Liver (tissue), 8 donors: ENCODE measurements at regions not wholly inside any gene's neighbourhood (a gene's known extent, or its start where the extent isn't known, plus 50 kb on each side); places are given as distances from the start of the nearest gene placed in this dataset.

Experiments
- DNase-seq: peaks from one replicate; pipeline ENCODE4 v3.0.0-alpha.2; 2017; ENCODE audit warnings: low spot score
- H3K27ac ChIP-seq, 2 donors: one replicate each; pipeline ENCODE4 v1.7.0; 2013; ENCODE audit warnings: inconsistent platforms in 2 of 2, low read length in 2 of 2, control low read depth in 1 of 2, low read depth in 1 of 2, mild to moderate bottlenecking in 1 of 2
- H3K27me3 ChIP-seq, 4 donors: one replicate each; pipeline versions ENCODE4 v1.6.1 to v1.7.0; 2013; ENCODE audit warnings: low read length in 3 of 4, inconsistent platforms in 1 of 4, mild to moderate bottlenecking in 1 of 4, moderate library complexity in 1 of 4; ENCODE audit not compliant: control insufficient read depth in 4 of 4, insufficient read depth in 4 of 4
- H3K36me3 ChIP-seq, 4 donors: one replicate each; pipeline versions ENCODE4 v1.6.1 to v1.7.0; 2013; ENCODE audit warnings: low read length in 3 of 4, mild to moderate bottlenecking in 3 of 4, low read depth in 1 of 4, moderate library complexity in 1 of 4; ENCODE audit not compliant: control insufficient read depth in 4 of 4, insufficient read depth in 3 of 4
- H3K4me1 ChIP-seq, 4 donors: one replicate each; pipeline versions ENCODE4 v1.6.1 to v1.7.0; 2013; ENCODE audit warnings: low read length in 3 of 4, mild to moderate bottlenecking in 3 of 4, moderate library complexity in 1 of 4; ENCODE audit not compliant: control insufficient read depth in 4 of 4, insufficient read depth in 4 of 4
- H3K4me3 ChIP-seq, 3 donors: one replicate each; pipeline versions ENCODE4 v1.6.1 to v1.7.0; 2013; ENCODE audit warnings: low read length in 3 of 3, control low read depth in 1 of 3, low read depth in 1 of 3, mild to moderate bottlenecking in 1 of 3
- H3K9ac ChIP-seq, 2 donors: one replicate each; pipeline ENCODE4 v1.7.0; 2013; ENCODE audit warnings: low read length in 2 of 2, mild to moderate bottlenecking in 2 of 2, moderate library complexity in 2 of 2, control low read depth in 1 of 2, low read depth in 1 of 2
- H3K9me3 ChIP-seq, 4 donors: one replicate each; pipeline versions ENCODE4 v1.6.1 to v1.7.0; 2013; ENCODE audit warnings: low read length in 3 of 4; ENCODE audit not compliant: control insufficient read depth in 4 of 4
- EGR1 ChIP-seq, 2 donors: IDR thresholded peaks; 2 replicates each; pipeline ENCODE4 v1.6.1; 2016 to 2018; ENCODE audit warnings: antibody characterized with exemption in 2 of 2, low read depth in 2 of 2
- FOXA1 ChIP-seq: IDR thresholded peaks from 2 replicates; pipeline ENCODE4 v1.6.1; 2016; ENCODE audit warnings: antibody characterized with exemption
- FOXA2 ChIP-seq: IDR thresholded peaks from 2 replicates; pipeline ENCODE4 v1.6.1; 2016; ENCODE audit warnings: antibody characterized with exemption
- GABPA ChIP-seq, 2 donors: IDR thresholded peaks in 1 of 2; conservative IDR thresholded peaks in 1 of 2; 2 replicates each; pipeline ENCODE4 v1.6.1; 2016; ENCODE audit warnings: antibody characterized with exemption in 2 of 2, mild to moderate bottlenecking in 1 of 2, moderate library complexity in 1 of 2
- HNF4A ChIP-seq, 2 donors: conservative IDR thresholded peaks; 2 replicates each; pipeline ENCODE4 v1.6.1; 2016; ENCODE audit warnings: antibody characterized with exemption in 2 of 2, mild to moderate bottlenecking in 2 of 2
- HNF4G ChIP-seq: IDR thresholded peaks from 2 replicates; pipeline ENCODE4 v1.6.1; 2016; ENCODE audit warnings: antibody characterized with exemption
- JUND ChIP-seq, 2 donors: IDR thresholded peaks; 2 replicates each; pipeline ENCODE4 v1.6.1; 2016; ENCODE audit warnings: antibody characterized with exemption in 2 of 2
- NR2F2 ChIP-seq: IDR thresholded peaks from 2 replicates; pipeline ENCODE4 v1.6.1; 2016; ENCODE audit warnings: antibody characterized with exemption
- RAD21 ChIP-seq, 2 donors: IDR thresholded peaks; 2 replicates each; pipeline ENCODE4 v1.6.1; 2016; ENCODE audit warnings: antibody characterized with exemption in 2 of 2, mild to moderate bottlenecking in 2 of 2
- RXRA ChIP-seq, 2 donors: IDR thresholded peaks; 2 replicates each; pipeline ENCODE4 v1.6.1; 2017 to 2018; ENCODE audit warnings: antibody characterized with exemption in 2 of 2, mild to moderate bottlenecking in 1 of 2
- SP1 ChIP-seq: IDR thresholded peaks from 2 replicates; pipeline ENCODE4 v1.6.1; 2018; ENCODE audit warnings: antibody characterized with exemption, mild to moderate bottlenecking
- TAF1 ChIP-seq: conservative IDR thresholded peaks from 2 replicates; pipeline ENCODE4 v1.6.1; 2016; ENCODE audit warnings: antibody characterized with exemption, mild to moderate bottlenecking
- YY1 ChIP-seq: IDR thresholded peaks from 2 replicates; pipeline ENCODE4 v1.6.1; 2016; ENCODE audit warnings: antibody characterized with exemption, mild to moderate bottlenecking
- WGBS: extraction: QIAGEN DNeasy Blood & Tissue Kit; methylation state at CpG from one replicate; pipeline ENCODE4 v1.1.7; 2013; 5-methylcytosine and 5-hydroxymethylcytosine counted together
- TF ChIP-seq, protein P1 (sequence below): IDR thresholded peaks from 2 replicates; pipeline ENCODE4 v1.6.1; 2016; ENCODE audit warnings: antibody characterized with exemption
- TF ChIP-seq, protein P2 (sequence below): fragments of 150-350 bp; IDR thresholded peaks from 2 replicates; pipeline ENCODE4 v1.5.1; 2017; ENCODE audit warnings: improper control_type of control experiment, low read depth, low read length; ENCODE audit not compliant: missing input control
- TF ChIP-seq, protein P3 (sequence below): IDR thresholded peaks from 2 replicates; pipeline ENCODE4 v1.6.1; 2016; ENCODE audit warnings: antibody characterized with exemption
- TF ChIP-seq, protein P4 (sequence below): IDR thresholded peaks from 2 replicates; pipeline ENCODE4 v1.6.1; 2016; ENCODE audit warnings: antibody characterized with exemption
- TF ChIP-seq, protein P5 (sequence below): IDR thresholded peaks from 2 replicates; pipeline ENCODE4 v1.6.1; 2016; ENCODE audit warnings: antibody characterized with exemption, mild to moderate bottlenecking
- donor health status: healthy.
- donor health status: healthy.
- donor health status: healthy.
- donor health status: healthy.
- donor health status: healthy.

DNA sequence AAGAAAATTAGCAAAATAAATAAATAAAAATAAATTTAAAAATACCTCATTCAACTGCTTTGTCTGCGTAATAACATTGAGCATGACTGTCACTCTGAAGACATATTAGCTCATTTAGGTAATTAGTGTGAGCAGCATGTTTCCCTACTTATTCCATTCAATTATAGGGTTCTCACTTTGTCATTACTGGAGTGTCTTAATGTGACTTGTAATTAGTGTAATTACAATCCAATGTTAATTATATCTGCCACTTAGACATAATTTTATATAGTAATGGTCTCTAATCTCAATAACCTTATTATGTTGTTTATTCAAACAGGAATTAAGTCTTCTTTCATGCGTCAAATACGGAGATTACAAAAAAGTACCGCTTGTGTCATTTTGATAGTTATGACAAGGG, 893.9 kb upstream of the ACVR2A start:
- H3K36me3 ChIP-seq, result no peaks in the 10 kb centered on the region
- 92% methylated on average over 4 of the region's 4 CpGs for WGBS
- no peaks in the 10 kb centered on the region for H3K27me3 ChIP-seq
- no peak for DNase-seq
- H3K27ac ChIP-seq, result no peak overlapping the region
- no peak overlapping the region for H3K9ac ChIP-seq
- H3K4me1 ChIP-seq, result no peaks in the 10 kb centered on the region
- H3K4me3 ChIP-seq, result no peak overlapping the region
- TF ChIP-seq, protein P1, sequence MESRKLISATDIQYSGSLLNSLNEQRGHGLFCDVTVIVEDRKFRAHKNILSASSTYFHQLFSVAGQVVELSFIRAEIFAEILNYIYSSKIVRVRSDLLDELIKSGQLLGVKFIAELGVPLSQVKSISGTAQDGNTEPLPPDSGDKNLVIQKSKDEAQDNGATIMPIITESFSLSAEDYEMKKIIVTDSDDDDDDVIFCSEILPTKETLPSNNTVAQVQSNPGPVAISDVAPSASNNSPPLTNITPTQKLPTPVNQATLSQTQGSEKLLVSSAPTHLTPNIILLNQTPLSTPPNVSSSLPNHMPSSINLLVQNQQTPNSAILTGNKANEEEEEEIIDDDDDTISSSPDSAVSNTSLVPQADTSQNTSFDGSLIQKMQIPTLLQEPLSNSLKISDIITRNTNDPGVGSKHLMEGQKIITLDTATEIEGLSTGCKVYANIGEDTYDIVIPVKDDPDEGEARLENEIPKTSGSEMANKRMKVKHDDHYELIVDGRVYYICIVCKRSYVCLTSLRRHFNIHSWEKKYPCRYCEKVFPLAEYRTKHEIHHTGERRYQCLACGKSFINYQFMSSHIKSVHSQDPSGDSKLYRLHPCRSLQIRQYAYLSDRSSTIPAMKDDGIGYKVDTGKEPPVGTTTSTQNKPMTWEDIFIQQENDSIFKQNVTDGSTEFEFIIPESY, result no peak
- TF ChIP-seq FOXA1 (no peak), FOXA2 (no peak), YY1 (no peak)
- H3K9me3 ChIP-seq, result no peaks in the 10 kb centered on the region

DNA sequence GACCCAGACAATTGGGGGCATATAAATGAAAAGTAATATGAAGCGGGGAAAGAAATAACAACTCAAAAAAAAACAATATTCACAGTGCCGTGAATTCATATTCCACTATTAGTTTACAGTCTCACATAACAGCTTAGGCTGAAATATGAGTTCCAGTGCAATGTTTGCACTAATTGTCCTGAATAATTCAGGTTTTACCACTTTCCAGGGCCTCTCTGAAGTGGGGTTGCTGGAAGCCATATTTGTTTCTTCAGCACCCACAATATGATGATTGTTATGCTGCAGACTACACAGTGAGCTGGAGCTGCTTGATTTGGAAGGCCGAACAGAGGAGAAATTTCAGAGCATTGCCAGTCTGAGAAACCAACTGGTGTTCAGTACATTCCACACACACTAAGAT, 894.5 kb upstream of the ACVR2A start:
- TF ChIP-seq RXRA (IDR thresholded peaks at IDR 0.05), result no peak
- TF ChIP-seq, protein P2, sequence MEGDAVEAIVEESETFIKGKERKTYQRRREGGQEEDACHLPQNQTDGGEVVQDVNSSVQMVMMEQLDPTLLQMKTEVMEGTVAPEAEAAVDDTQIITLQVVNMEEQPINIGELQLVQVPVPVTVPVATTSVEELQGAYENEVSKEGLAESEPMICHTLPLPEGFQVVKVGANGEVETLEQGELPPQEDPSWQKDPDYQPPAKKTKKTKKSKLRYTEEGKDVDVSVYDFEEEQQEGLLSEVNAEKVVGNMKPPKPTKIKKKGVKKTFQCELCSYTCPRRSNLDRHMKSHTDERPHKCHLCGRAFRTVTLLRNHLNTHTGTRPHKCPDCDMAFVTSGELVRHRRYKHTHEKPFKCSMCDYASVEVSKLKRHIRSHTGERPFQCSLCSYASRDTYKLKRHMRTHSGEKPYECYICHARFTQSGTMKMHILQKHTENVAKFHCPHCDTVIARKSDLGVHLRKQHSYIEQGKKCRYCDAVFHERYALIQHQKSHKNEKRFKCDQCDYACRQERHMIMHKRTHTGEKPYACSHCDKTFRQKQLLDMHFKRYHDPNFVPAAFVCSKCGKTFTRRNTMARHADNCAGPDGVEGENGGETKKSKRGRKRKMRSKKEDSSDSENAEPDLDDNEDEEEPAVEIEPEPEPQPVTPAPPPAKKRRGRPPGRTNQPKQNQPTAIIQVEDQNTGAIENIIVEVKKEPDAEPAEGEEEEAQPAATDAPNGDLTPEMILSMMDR, result no peak
- TF ChIP-seq, protein P3, sequence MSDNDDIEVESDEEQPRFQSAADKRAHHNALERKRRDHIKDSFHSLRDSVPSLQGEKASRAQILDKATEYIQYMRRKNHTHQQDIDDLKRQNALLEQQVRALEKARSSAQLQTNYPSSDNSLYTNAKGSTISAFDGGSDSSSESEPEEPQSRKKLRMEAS, result no peak
- TF ChIP-seq HNF4A (conservative IDR thresholded peaks at IDR 0.05), result no peak
- no peak for TF ChIP-seq FOXA1
- no peak for TF ChIP-seq FOXA2
- TF ChIP-seq, protein P4, sequence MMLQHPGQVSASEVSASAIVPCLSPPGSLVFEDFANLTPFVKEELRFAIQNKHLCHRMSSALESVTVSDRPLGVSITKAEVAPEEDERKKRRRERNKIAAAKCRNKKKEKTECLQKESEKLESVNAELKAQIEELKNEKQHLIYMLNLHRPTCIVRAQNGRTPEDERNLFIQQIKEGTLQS, result no peak
- TF ChIP-seq TAF1, result no peak
- no peak for TF ChIP-seq SP1
- TF ChIP-seq JUND (IDR thresholded peaks at IDR 0.05), result no peak
- TF ChIP-seq GABPA (IDR thresholded peaks at IDR 0.05 in 1 of 2, conservative IDR thresholded peaks at IDR 0.05 in 1 of 2), result no peak
- TF ChIP-seq, protein P5, sequence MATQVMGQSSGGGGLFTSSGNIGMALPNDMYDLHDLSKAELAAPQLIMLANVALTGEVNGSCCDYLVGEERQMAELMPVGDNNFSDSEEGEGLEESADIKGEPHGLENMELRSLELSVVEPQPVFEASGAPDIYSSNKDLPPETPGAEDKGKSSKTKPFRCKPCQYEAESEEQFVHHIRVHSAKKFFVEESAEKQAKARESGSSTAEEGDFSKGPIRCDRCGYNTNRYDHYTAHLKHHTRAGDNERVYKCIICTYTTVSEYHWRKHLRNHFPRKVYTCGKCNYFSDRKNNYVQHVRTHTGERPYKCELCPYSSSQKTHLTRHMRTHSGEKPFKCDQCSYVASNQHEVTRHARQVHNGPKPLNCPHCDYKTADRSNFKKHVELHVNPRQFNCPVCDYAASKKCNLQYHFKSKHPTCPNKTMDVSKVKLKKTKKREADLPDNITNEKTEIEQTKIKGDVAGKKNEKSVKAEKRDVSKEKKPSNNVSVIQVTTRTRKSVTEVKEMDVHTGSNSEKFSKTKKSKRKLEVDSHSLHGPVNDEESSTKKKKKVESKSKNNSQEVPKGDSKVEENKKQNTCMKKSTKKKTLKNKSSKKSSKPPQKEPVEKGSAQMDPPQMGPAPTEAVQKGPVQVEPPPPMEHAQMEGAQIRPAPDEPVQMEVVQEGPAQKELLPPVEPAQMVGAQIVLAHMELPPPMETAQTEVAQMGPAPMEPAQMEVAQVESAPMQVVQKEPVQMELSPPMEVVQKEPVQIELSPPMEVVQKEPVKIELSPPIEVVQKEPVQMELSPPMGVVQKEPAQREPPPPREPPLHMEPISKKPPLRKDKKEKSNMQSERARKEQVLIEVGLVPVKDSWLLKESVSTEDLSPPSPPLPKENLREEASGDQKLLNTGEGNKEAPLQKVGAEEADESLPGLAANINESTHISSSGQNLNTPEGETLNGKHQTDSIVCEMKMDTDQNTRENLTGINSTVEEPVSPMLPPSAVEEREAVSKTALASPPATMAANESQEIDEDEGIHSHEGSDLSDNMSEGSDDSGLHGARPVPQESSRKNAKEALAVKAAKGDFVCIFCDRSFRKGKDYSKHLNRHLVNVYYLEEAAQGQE, result no peak
- TF ChIP-seq RAD21 (IDR thresholded peaks at IDR 0.05), result no peak
- no peak for TF ChIP-seq HNF4G
- TF ChIP-seq NR2F2, result no peak
- no peak for TF ChIP-seq YY1
- TF ChIP-seq, protein P1, result no peak
- no peak for TF ChIP-seq EGR1 (IDR thresholded peaks at IDR 0.05; ENCODE audit: low read depth in 2 of 2)
- H3K9ac ChIP-seq, result no peak overlapping the region
- no peaks in the 10 kb centered on the region for H3K27me3 ChIP-seq
- H3K27ac ChIP-seq, result no peak overlapping the region
- H3K36me3 ChIP-seq, result no peaks in the 10 kb centered on the region
- no peak for DNase-seq
- H3K4me3 ChIP-seq, result no peak overlapping the region
- H3K9me3 ChIP-seq, result no peaks in the 10 kb centered on the region
- 91% methylated on average over 3 of the region's 3 CpGs for WGBS
- H3K4me1 ChIP-seq, result no peaks in the 10 kb centered on the region
